ENCODE measurements at regions not wholly inside any gene's neighbourhood (a gene's known extent, or its start where the extent isn't known, plus 50 kb on each side); places are given as distances from the start of the nearest gene placed in this dataset.
"Not testable (repeated sequence)": the region's sequence is repeated elsewhere in the genome, so short reads cannot be mapped to it uniquely, and the experiment has no call there.

GRCh38 chr6:62775427-62776022, 435.7 kb upstream of the FKBP1C start:
- Histone ChIP-seq H3K27ac (no peak overlapping the region), H3K4me3 (no peak overlapping the region), H3K4me1 (no peaks in the 10 kb centered on the region), H3K9me3 (no peaks in the 10 kb centered on the region), H3K27me3 (no peaks in the 10 kb centered on the region), H3K36me3 (no peaks in the 10 kb centered on the region)
- peak in 1 of 2 donors; percentile 33 for TF ChIP-seq CTCF (IDR thresholded peaks at IDR 0.05)
- no peak for DNase-seq (ENCODE audit: low spot score)

DNA sequence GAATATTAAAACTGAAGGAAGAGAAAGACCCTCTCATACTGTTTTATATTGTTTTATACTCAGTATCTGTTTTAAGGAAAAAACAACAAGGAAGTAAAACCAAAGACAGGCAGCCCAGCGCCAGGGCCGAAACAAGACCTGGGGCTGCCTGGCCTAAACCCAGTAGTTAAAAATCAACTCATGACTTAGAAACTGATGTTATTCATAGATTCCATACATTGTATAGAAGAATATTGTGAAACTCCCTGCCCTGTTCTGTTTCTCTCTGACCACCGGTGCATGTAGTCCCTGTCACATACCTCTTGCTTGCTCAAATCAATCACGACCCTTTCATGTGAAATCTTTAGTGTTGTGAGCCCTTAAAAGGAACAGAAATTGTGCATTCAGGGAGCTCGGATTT, 445.1 kb upstream of the FKBP1C start:
- DNase-seq (ENCODE audit: low spot score); H3K27me3 ChIP-seq; H3K36me3 ChIP-seq; H3K9me3 ChIP-seq; H3K27ac ChIP-seq; H3K4me3 ChIP-seq; H3K4me1 ChIP-seq: not testable (repeated sequence)

- H3K4me3 ChIP-seq: no peak overlapping the region
- no peaks in the 10 kb centered on the region for H3K9me3 ChIP-seq
- TF ChIP-seq CTCF (IDR thresholded peaks at IDR 0.05): no peak
- H3K27me3 ChIP-seq: no peaks in the 10 kb centered on the region
- DNase-seq (ENCODE audit: low spot score): no peak
- H3K27ac ChIP-seq: no peak overlapping the region
- H3K36me3 ChIP-seq: no peaks in the 10 kb centered on the region
- no peaks in the 10 kb centered on the region for H3K4me1 ChIP-seq
Measured at GRCh38 chr6:62764841-62765240, 446.4 kb upstream of the FKBP1C start.

- no peaks in the 10 kb centered on the region for H3K36me3 ChIP-seq
- H3K27me3 ChIP-seq: no peaks in the 10 kb centered on the region
- DNase-seq (ENCODE audit: low spot score): no peak
- H3K27ac ChIP-seq: no peak overlapping the region
- no peaks in the 10 kb centered on the region for H3K9me3 ChIP-seq
- H3K4me1 ChIP-seq: no peaks in the 10 kb centered on the region
- no peak overlapping the region for H3K4me3 ChIP-seq
- TF ChIP-seq CTCF (IDR thresholded peaks at IDR 0.05): no peak
Measured at GRCh38 chr6:62763125-62763912, 447.9 kb upstream of the FKBP1C start.

- no peaks in the 10 kb centered on the region for H3K9me3 ChIP-seq
- H3K36me3 ChIP-seq: no peaks in the 10 kb centered on the region
- TF ChIP-seq CTCF (IDR thresholded peaks at IDR 0.05): no peak
- no peak for DNase-seq (ENCODE audit: low spot score)
- H3K4me1 ChIP-seq: no peaks in the 10 kb centered on the region
- no peak overlapping the region for H3K4me3 ChIP-seq
- no peak overlapping the region for H3K27ac ChIP-seq
- H3K27me3 ChIP-seq: no peaks in the 10 kb centered on the region
Measured at GRCh38 chr6:62746968-62747367, 460.9 kb upstream of the KHDRBS2 start.

GRCh38 chr6:62746161-62746560, 460.1 kb upstream of the KHDRBS2 start:
- no peak for DNase-seq (ENCODE audit: low spot score)
- TF ChIP-seq CTCF (IDR thresholded peaks at IDR 0.05): no peak
- Histone ChIP-seq H3K4me3 (no peak overlapping the region), H3K27me3 (no peaks in the 10 kb centered on the region), H3K9me3 (no peaks in the 10 kb centered on the region), H3K36me3 (no peaks in the 10 kb centered on the region), H3K27ac (no peak overlapping the region), H3K4me1 (no peaks in the 10 kb centered on the region)
